Naive B cell (primary cell): ENCODE measurements at regions not wholly inside any gene's neighbourhood (a gene's known extent, or its start where the extent isn't known, plus 50 kb on each side); places are given as distances from the start of the nearest gene placed in this dataset.

Experiments
- ATAC-seq, 2 donors: fragments of 150-1000 bp; cut with Tn5 transposase; 2 replicates each; pipeline ENCODE4 v1.10.0; 2021; ENCODE audit warnings: low read depth in 2 of 2, mild to moderate bottlenecking in 2 of 2, moderate library complexity in 2 of 2
- DNase-seq: peaks from one replicate; pipeline ENCODE4 v3.0.0; 2022
- H3K27ac Mint-ChIP-seq, 6 donors: one replicate each; pipeline ENCODE4 v1.8.0; 2020 to 2022; ENCODE audit warnings: mild to moderate bottlenecking in 6 of 6, mixed read lengths in 6 of 6, moderate library complexity in 5 of 6, inconsistent platforms in 2 of 6
- H3K27me3 Mint-ChIP-seq, 3 donors: one replicate each; pipeline ENCODE4 v1.8.0; 2021 to 2022; ENCODE audit warnings: mixed read lengths in 3 of 3, mild to moderate bottlenecking in 1 of 3
- H3K36me3 Mint-ChIP-seq, 2 donors: one replicate each; pipeline ENCODE4 v1.8.0; 2020 to 2022; ENCODE audit warnings: mixed read lengths in 2 of 2, inconsistent platforms in 1 of 2, mild to moderate bottlenecking in 1 of 2
- H3K4me1 Mint-ChIP-seq, 3 donors: one replicate each; pipeline ENCODE4 v1.8.0; 2020 to 2022; ENCODE audit warnings: mixed read lengths in 3 of 3, inconsistent platforms in 1 of 3, mild to moderate bottlenecking in 1 of 3, moderate library complexity in 1 of 3
- H3K4me3 Mint-ChIP-seq, 8 donors: one replicate each; pipeline ENCODE4 v1.8.0; 2020 to 2022; ENCODE audit warnings: mild to moderate bottlenecking in 8 of 8, mixed read lengths in 8 of 8, moderate library complexity in 8 of 8, inconsistent platforms in 2 of 8
- H3K9me3 Mint-ChIP-seq, 7 donors: one replicate each; pipeline ENCODE4 v1.8.0; 2020 to 2022; ENCODE audit warnings: mixed read lengths in 7 of 7, mild to moderate bottlenecking in 5 of 7, inconsistent platforms in 2 of 7, moderate library complexity in 1 of 7

DNA sequence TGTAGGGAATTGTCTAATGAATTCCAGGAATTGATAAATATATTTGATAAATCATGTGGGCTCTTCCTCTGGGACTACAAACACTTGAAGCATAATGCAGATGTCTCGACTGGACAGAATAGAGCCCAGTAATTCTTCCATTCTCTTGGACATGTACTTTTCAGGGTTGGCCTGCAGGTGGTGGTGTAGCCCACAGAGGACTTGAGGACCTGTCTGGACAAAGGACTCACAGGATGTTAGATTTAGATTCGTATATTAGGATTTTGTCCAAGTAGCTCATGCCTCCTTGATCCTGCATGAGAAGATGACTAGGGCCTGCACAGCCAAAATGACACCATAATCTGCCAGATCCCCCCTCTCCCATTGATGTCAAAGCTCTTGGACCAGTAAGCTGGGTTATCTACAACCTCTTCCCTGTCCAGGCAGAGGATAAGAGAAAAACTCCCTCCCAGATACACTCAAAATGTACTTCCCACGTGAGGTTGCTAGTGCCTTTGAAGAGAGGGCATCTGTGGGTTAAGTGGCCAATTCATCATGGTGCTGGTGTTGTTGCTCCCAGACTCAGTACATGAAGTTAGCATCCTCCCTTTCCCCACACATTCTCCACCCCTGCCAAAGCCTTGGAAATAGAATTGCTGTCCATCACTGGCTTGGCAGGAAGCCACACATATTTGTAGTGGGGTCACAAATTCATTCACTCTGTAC, 88.6 kb upstream of the ZNF280D start:
- Mint-ChIP-seq H3K27me3 (no peaks in the 10 kb centered on the region), H3K9me3 (no peaks in the 10 kb centered on the region), H3K4me3 (no peak overlapping the region), H3K4me1 (peaks cover 0 to 4% (median 0%) of the 10 kb centered on the region in 3 donors), H3K27ac (no peak overlapping the region), H3K36me3 (no peaks in the 10 kb centered on the region)
- ATAC-seq (peak in 1 of 2 donors; percentile 56), DNase-seq (peak; percentile 18)

DNA sequence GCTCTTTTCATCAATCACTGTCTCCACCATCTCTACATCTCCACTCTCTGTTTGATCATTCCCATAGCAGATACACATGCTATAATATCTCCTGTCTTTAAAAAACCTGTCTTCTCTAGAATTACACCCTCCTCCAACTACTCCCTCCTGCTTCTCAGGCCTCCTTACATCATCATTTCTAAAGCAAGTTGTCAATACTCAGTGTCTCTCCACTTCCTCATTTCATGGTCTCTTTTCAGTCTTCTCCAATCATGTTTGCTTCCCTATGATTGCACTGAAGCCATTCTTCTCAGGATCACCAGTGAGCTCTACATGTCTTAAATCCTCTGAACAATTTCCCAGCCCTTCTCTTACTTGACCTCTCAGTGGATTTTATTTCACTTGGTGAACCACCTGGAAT, 87.0 kb upstream of the ZNF280D start:
- H3K9me3 Mint-ChIP-seq, result no peaks in the 10 kb centered on the region
- H3K4me3 Mint-ChIP-seq, result no peak overlapping the region
- peak overlapping the region in 1 of 6 donors; percentile 23 for H3K27ac Mint-ChIP-seq
- H3K4me1 Mint-ChIP-seq, result peaks cover 0 to 4% (median 0%) of the 10 kb centered on the region in 3 donors
- ATAC-seq (peak; percentile 37 to 54), DNase-seq (no peak)
- no peaks in the 10 kb centered on the region for H3K36me3 Mint-ChIP-seq
- H3K27me3 Mint-ChIP-seq, result no peaks in the 10 kb centered on the region

DNA sequence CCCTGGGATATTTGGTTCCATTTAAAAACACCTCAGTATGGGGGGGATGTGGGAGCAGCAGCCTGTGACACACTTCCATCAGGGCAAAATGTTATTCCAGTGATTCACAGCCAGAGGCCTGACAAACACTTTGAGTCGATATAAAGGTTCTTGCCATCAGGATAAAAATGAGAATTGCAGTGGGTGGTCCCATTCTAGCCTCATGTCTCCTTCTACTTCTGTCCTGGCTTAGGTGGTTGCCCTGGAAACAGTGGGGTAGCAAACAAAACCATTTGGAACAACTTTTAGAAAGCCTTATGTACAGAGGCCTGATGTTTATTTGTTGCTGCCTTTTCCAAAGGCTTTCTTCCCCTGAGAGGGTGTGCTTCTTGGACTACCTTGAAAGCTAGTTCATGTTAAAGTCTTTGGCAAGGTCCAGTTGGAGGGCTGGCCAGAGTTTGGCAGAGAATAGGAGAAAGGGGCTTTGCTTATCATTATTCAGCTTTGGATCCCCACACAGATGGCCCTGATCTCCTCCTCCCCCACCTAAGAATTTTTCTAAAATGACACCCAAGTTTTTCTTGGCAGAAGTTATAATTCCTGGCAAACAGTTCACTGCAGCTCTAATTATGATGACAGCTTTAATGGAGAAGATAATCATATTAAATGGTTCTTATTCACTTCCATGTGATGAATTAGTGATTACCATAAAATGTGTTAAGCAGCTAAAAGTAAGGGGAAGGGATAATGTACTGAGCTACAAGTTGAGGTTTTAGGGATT, 84.2 kb upstream of the ZNF280D start:
- no peak for DNase-seq
- Mint-ChIP-seq H3K4me3 (no peak overlapping the region), H3K4me1 (peaks cover 0 to 4% (median 0%) of the 10 kb centered on the region in 3 donors), H3K9me3 (no peaks in the 10 kb centered on the region), H3K27me3 (no peaks in the 10 kb centered on the region), H3K27ac (peak overlapping the region in 1 of 6 donors; percentile 41), H3K36me3 (no peaks in the 10 kb centered on the region)
- ATAC-seq, result no peak

DNA sequence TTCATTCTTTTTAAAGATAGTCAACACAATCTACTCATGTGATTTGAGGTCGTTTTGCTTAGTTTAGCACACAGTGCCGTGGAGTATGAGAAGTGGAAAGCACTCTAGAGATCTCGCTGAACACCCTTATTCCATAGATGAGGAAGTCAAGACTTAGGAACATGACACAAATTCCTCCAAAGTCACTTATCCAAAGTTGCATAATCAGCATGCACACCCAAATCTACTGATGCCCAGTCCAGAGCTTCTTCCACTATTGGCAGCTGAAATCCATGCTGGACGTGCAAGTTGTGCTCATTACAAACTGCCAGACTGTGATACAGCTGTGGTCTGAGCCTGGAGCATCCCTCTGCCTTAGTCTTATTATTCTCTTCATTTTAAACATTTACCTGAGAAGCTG, 83.5 kb upstream of the ZNF280D start:
- DNase-seq, result no peak
- Mint-ChIP-seq H3K27ac (no peak overlapping the region), H3K27me3 (no peaks in the 10 kb centered on the region), H3K4me1 (peaks cover 0 to 4% (median 0%) of the 10 kb centered on the region in 3 donors), H3K4me3 (no peak overlapping the region), H3K36me3 (no peaks in the 10 kb centered on the region), H3K9me3 (no peaks in the 10 kb centered on the region)
- no peak for ATAC-seq

DNA sequence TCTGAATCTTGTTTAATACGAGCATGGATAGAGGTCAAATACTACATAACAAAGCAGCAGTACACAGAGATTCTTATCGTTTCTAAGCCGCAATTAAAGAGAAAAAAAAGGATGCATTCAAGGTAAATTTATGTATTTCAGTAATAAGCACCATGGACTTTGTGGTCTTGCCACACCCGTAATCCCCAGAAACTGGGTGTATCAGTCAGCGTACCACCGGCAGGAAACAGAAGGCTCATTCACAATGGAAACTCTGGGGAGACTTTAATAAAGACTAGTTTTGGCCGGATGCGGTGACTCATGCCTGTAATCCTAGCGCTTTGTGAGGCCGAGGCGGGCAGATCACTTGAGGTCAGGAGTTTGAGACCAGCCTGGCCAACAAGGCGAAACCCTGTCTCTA, 81.9 kb upstream of the ZNF280D start:
- no peaks in the 10 kb centered on the region for H3K36me3 Mint-ChIP-seq
- no peak overlapping the region for H3K4me3 Mint-ChIP-seq
- peaks cover 0 to 7% (median 3%) of the 10 kb centered on the region in 7 donors for H3K9me3 Mint-ChIP-seq
- H3K27me3 Mint-ChIP-seq, result no peaks in the 10 kb centered on the region
- ATAC-seq (no peak), DNase-seq (no peak)
- H3K27ac Mint-ChIP-seq, result peak overlapping the region in 1 of 6 donors; percentile 44
- H3K4me1 Mint-ChIP-seq, result peaks cover 0 to 2% (median 0%) of the 10 kb centered on the region in 3 donors

DNA sequence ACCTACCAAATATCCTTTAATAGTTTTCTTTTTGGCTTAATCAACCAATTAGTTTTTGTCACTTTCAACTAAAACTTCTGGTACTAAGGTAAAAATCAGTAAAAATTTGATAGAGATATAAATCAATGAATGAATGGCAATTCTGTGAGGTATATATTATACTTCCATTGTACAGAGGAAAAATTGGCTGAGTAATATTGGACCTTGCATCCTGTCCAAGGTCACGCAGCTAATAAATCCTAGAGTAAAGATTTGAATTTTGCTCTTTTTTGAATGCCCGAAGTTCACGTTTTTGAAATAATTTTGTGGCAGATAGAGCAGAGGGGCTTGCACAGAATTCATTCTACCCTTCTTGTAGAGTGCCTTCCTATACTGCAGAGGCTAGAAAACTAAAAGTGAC, 81.1 kb upstream of the ZNF280D start:
- H3K4me1 Mint-ChIP-seq, result no peaks in the 10 kb centered on the region
- H3K27ac Mint-ChIP-seq, result no peak overlapping the region
- H3K27me3 Mint-ChIP-seq, result no peaks in the 10 kb centered on the region
- ATAC-seq, result no peak
- H3K9me3 Mint-ChIP-seq, result peaks cover 0 to 14% (median 5%) of the 10 kb centered on the region in 7 donors
- no peak for DNase-seq
- H3K36me3 Mint-ChIP-seq, result no peaks in the 10 kb centered on the region
- no peak overlapping the region for H3K4me3 Mint-ChIP-seq

DNA sequence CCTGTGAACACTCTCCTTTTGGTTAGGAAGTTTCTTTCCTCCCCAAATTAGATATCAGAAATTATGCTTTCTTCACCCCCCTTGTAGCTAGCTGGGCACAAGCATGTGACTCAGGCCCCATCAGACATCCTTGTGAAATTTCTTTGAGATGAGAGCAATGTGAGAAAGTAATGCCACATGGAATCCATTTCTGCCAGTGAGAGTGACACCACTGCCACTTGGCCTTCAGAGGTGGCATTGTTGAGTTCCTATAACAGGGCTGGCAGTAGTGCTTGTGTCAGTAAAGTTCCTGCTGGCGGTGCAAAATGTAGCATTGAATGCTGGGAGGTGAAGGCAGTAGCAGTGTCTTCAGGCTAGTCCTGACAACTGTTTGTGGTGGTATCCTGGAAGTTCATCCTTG, 80.7 kb upstream of the ZNF280D start:
- DNase-seq, result no peak
- ATAC-seq, result no peak
- H3K27ac Mint-ChIP-seq, result no peak overlapping the region
- H3K36me3 Mint-ChIP-seq, result peaks cover 3 to 4% of the 10 kb centered on the region in 2 donors
- peaks cover 3 to 18% (median 7%) of the 10 kb centered on the region in 7 donors for H3K9me3 Mint-ChIP-seq
- H3K27me3 Mint-ChIP-seq, result no peaks in the 10 kb centered on the region
- H3K4me1 Mint-ChIP-seq, result no peaks in the 10 kb centered on the region
- no peak overlapping the region for H3K4me3 Mint-ChIP-seq

DNA sequence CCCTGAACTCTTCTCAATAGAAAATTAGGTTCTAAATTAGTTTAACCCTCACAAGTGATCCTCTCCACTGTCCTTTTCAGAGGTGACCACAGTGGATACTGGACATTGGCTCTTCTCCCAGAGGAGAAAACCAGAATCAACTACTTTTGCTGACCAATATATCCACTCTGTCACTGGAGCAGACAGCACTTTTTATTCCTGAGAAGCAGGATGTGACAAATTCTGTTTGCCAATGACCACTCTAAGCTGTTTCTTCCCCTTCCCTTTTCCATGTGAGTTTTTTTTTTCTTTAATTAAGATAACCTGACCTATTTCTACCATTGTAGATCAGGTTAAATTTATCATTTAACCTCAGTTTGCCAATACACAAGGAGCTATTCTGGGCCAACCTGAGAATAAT, 79.7 kb upstream of the ZNF280D start:
- Mint-ChIP-seq H3K4me1 (no peaks in the 10 kb centered on the region), H3K4me3 (no peak overlapping the region), H3K9me3 (peaks cover 7 to 29% (median 17%) of the 10 kb centered on the region in 7 donors), H3K36me3 (peaks cover 12 to 14% of the 10 kb centered on the region in 2 donors), H3K27me3 (no peaks in the 10 kb centered on the region), H3K27ac (no peak overlapping the region)
- ATAC-seq (no peak), DNase-seq (no peak)

DNA sequence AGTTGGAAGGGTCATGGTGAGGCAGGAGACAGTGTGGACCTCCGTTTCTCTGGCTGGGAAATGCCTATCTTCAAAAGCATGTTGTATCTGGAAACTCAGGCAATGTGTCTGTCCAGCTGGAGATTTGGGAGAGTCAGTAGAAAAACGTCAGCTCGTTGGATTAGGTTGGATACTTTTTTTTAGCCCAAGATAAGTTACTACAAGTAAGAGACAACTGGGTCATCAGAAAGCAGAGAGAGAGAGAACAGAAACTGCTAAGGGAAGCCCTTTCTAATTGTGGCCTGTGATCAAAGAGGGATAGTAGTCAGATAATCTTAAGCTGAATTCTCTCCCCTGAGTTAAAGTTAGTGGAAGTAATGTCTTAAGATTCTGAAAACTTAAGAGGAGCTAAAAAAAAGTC, 78.9 kb upstream of the ZNF280D start:
- H3K4me1 Mint-ChIP-seq, result no peaks in the 10 kb centered on the region
- peak overlapping the region in 1 of 6 donors; percentile 35 for H3K27ac Mint-ChIP-seq
- peaks cover 12 to 19% of the 10 kb centered on the region in 2 donors for H3K36me3 Mint-ChIP-seq
- H3K9me3 Mint-ChIP-seq, result peaks cover 9 to 33% (median 21%) of the 10 kb centered on the region in 7 donors
- ATAC-seq (no peak), DNase-seq (no peak)
- H3K27me3 Mint-ChIP-seq, result no peaks in the 10 kb centered on the region
- no peak overlapping the region for H3K4me3 Mint-ChIP-seq

DNA sequence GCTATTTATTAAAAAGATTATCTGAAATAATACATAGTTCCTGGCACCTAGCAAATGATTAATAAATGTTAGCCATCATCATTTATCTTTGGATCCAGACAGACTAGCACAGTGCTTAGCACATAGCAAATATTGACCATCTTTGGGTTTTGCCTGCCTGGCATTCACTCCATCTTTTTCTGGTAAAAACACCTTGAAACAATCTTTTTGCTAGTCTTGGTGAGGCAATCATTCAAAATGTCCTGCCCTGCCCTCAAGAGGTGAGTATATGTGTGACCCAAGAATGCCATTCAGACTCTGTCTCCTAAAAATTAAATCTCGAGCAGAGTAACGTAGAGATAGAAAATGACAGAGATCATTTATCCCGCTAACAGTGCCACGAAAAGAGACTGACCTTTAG, 78.3 kb upstream of the ZNF280D start:
- Mint-ChIP-seq H3K4me3 (no peak overlapping the region), H3K36me3 (peaks cover 12 to 19% of the 10 kb centered on the region in 2 donors), H3K9me3 (peaks cover 9 to 37% (median 23%) of the 10 kb centered on the region in 7 donors), H3K27me3 (no peaks in the 10 kb centered on the region), H3K4me1 (no peaks in the 10 kb centered on the region), H3K27ac (no peak overlapping the region)
- ATAC-seq (no peak), DNase-seq (no peak)

DNA sequence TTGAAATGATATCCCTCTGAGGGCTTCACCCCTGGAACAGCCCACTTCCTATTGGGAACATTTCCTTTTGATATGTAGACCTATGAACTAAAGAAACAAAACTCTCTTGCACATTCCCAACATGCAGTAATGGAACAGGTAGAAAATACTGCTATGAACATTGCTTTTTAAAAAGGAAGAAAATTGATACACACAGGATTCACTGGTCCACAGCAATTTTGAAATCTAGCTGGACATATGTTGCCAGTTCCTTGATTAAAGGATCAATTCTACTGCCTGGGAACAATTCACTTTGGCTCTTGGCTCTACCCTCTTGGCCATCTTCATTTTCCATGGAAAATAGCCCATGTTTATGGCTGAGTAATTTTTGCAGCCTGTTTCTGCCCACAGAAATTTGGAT, 74.9 kb upstream of the ZNF280D start:
- Mint-ChIP-seq H3K4me3 (no peak overlapping the region), H3K27ac (no peak overlapping the region), H3K4me1 (peaks cover 0 to 14% (median 9%) of the 10 kb centered on the region in 3 donors), H3K27me3 (no peaks in the 10 kb centered on the region), H3K36me3 (peaks cover 12 to 19% of the 10 kb centered on the region in 2 donors), H3K9me3 (peaks cover 9 to 37% (median 23%) of the 10 kb centered on the region in 7 donors)
- ATAC-seq (no peak), DNase-seq (no peak)

DNA sequence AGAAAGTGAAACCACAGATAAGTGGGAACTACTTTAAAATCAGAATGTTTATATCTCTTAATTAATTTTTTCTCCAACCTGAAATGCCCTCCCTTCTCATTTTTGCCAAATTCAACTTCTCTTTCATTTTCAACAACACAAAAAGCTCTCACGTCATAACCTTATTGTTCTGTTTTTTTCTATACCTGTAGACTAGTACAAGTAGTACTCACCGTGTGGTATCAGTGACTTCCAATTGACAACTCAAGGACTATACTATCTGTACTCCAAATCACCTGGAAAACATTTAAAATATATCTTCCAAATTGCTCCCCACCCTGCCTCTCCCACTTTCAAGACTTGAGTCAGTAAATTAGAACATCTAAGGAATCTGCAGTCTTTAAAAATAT, 72.8 kb upstream of the ZNF280D start:
- Mint-ChIP-seq H3K4me3 (peak overlapping the region in 3 of 8 donors; percentile 18 to 30 (median 23)), H3K9me3 (peaks cover 9 to 37% (median 23%) of the 10 kb centered on the region in 7 donors), H3K27ac (peak overlapping the region in 1 of 6 donors; percentile 63), H3K27me3 (no peaks in the 10 kb centered on the region), H3K4me1 (peaks cover 0 to 17% (median 9%) of the 10 kb centered on the region in 3 donors), H3K36me3 (peaks cover 12 to 19% of the 10 kb centered on the region in 2 donors)
- DNase-seq (peak; percentile 18), ATAC-seq (peak in 1 of 2 donors; percentile 65)

DNA sequence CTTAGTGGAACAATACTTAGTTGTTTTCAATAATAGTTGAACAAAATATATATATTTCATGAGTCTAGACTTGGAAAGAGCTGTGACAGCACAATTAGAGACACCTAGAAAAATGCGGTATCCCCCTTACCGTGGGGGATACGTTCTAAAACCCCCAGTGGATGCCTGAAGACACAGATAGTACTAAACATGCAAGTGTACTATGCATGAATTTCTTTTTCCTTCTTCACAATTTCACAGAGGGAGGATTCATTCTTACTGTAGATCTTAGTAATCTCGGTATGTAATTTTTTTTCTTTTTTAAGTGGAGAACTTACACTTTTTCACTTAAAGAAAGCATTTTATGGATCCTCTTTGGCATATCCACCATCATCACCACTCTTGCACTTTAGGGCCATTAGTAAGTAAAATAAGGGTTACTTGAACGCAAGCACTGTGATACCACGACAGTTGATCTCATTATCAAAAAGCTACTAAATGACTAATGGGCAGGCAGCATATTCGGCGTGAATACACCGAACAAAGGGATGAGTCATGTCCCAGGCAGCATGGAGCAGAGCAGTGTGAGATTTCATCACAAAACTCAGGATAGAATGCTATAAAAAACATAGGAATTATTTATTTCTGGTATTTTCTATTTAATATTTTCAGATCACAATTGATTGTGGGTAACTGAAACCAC, 72.3 kb upstream of the ZNF280D start:
- Mint-ChIP-seq H3K4me1 (peaks cover 0 to 17% (median 9%) of the 10 kb centered on the region in 3 donors), H3K27me3 (no peaks in the 10 kb centered on the region), H3K36me3 (peaks cover 12 to 19% of the 10 kb centered on the region in 2 donors), H3K9me3 (peaks cover 5 to 31% (median 20%) of the 10 kb centered on the region in 7 donors), H3K27ac (peak overlapping the region in 1 of 6 donors; percentile 38), H3K4me3 (peak overlapping the region in 1 of 8 donors; percentile 23)
- no peak for DNase-seq
- ATAC-seq, result peak in 1 of 2 donors; percentile 30
